ENCODE measurements at regions not wholly inside any gene's neighbourhood (a gene's known extent, or its start where the extent isn't known, plus 50 kb on each side); places are given as distances from the start of the nearest gene placed in this dataset.
"Not testable (repeated sequence)": the region's sequence is repeated elsewhere in the genome, so short reads cannot be mapped to it uniquely, and the experiment has no call there.

DNA sequence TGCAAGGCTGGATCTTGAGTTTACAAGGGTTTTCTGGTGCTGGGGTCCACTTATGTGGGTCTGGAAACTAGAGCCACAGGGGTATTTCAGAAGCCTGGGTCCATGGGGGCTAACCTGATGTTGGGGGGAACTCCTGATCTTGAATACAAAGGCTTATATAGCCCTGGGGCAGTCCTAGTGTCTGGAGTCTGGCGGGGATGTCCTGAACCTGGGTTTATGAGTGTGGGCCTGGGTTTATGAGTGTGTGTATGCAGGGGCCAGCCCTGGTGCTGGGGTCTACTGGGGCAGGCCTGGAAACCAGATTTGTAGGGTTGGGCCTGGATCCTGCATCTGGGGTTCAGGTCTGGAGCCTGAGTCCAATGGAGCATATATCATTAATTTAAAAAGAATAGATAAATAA, 146.5 kb upstream of the C1GALT1 start:
- Histone ChIP-seq H3K36me3 (no peaks in the 10 kb centered on the region), H3K27ac (no peak overlapping the region), H3K4me3 (no peak overlapping the region), H3K9me3 (no peaks in the 10 kb centered on the region), H3K27me3 (no peaks in the 10 kb centered on the region), H3K4me1 (no peaks in the 10 kb centered on the region)
- DNase-seq, result no peak
- intact Hi-C loops (cut with DNase I; ENCODE audit: low total_unique reads), result no loop called here
- no peak for TF ChIP-seq EP300 (IDR thresholded peaks at IDR 0.05)
- TF ChIP-seq, protein P1, sequence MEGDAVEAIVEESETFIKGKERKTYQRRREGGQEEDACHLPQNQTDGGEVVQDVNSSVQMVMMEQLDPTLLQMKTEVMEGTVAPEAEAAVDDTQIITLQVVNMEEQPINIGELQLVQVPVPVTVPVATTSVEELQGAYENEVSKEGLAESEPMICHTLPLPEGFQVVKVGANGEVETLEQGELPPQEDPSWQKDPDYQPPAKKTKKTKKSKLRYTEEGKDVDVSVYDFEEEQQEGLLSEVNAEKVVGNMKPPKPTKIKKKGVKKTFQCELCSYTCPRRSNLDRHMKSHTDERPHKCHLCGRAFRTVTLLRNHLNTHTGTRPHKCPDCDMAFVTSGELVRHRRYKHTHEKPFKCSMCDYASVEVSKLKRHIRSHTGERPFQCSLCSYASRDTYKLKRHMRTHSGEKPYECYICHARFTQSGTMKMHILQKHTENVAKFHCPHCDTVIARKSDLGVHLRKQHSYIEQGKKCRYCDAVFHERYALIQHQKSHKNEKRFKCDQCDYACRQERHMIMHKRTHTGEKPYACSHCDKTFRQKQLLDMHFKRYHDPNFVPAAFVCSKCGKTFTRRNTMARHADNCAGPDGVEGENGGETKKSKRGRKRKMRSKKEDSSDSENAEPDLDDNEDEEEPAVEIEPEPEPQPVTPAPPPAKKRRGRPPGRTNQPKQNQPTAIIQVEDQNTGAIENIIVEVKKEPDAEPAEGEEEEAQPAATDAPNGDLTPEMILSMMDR (IDR thresholded peaks at IDR 0.05), result no peak
- no peak for TF ChIP-seq POLR2AphosphoS5 (IDR thresholded peaks at IDR 0.05)
- no peak for TF ChIP-seq POLR2A (IDR thresholded peaks at IDR 0.05)
- WGBS, 5 donors, result 88 to 100% (median 91%) methylated on average over 1 of the region's 1 CpG

DNA sequence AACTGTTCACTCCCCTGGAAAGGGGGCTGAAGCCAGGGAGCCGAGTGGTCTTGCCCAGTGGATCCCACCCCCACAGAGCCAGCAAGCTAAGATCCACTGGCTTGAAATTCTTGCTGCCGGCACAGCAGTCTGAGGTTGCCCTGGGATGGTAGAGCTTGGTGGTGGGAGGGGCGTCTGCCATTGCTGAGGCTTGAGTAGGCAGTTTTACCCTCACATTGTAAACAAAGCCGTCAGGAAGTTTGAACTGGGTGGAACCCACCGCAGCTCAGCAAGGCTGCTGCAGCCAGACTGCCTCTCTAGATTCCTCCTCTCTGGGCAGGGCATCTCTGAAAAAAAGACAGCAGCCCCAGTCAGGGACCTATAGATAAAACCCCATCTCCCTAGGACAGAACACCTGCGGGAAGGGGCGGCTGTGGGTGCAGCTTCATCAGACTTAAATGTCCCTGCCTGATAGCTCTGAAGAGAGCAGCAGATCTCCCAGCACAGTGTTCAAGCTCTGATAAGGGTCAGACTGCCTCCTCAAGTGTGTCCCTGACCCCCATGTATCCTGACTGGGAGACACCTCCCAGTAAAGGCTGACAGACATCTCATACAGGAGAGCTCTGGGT, 140.0 kb upstream of the C1GALT1 start:
- H3K9me3 ChIP-seq; intact Hi-C loops (cut with DNase I; ENCODE audit: low total_unique reads); H3K27me3 ChIP-seq; H3K27ac ChIP-seq; H3K4me3 ChIP-seq; H3K36me3 ChIP-seq; H3K4me1 ChIP-seq: not testable (repeated sequence)
- 33 to 59% (median 52%) methylated on average over 6 to 7 of the region's 7 CpGs for WGBS, 5 donors
- DNase-seq, result peak in 1 of 2 donors; percentile 31

DNA sequence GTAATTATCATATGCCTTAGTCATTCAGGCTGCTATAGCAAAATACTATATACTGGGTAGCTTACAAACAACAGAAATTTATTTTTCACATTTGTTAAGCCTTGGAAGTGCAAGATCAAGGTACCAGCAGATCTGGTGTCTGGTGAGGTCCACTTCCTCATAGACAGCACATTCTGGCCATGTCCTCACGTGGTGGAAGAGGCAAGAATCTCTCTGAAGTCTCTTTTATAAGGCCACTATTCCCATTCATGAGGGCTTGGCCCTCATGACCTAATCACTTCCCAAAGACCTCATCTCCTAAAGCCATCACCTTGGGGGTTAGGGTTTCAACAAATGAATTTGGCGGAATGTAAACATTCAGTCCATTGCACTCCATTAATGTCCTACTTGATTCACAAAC, 137.5 kb upstream of the C1GALT1 start:
- intact Hi-C loops (cut with DNase I; ENCODE audit: low total_unique reads), result no loop called here
- DNase-seq, result no peak
- Histone ChIP-seq H3K36me3 (no peaks in the 10 kb centered on the region), H3K9me3 (no peaks in the 10 kb centered on the region), H3K4me3 (no peak overlapping the region), H3K27ac (no peak overlapping the region), H3K4me1 (no peaks in the 10 kb centered on the region), H3K27me3 (no peaks in the 10 kb centered on the region)
- TF ChIP-seq, protein P1 (IDR thresholded peaks at IDR 0.05), result no peak
- TF ChIP-seq POLR2A (IDR thresholded peaks at IDR 0.05) (no peak), POLR2AphosphoS5 (IDR thresholded peaks at IDR 0.05) (no peak), EP300 (IDR thresholded peaks at IDR 0.05) (no peak)
- 41 to 71% (median 48%) methylated on average over 2 of the region's 2 CpGs for WGBS, 5 donors

DNA sequence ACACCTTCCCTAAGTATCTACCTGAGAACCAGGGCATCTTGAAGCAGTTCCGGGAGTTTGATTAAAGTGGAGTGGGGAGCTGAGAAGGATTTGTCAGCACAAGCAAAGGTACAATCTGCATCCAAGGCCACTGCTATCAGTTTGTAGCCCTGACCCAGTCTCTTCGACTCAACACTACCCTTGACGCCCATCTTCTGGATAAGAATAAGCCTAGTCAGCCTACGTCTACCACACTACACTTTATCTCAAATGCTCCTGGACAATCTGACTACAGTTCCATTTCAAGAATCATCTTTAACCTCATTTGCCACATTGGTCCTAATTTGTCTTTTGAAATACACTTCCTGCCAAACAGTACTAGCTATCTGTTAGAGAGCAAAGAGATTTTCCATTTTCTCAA, 134.1 kb upstream of the C1GALT1 start:
- H3K4me1 ChIP-seq, result no peaks in the 10 kb centered on the region
- no peak overlapping the region for H3K4me3 ChIP-seq
- WGBS, 5 donors, result 83 to 96% (median 93%) methylated on average over 4 of the region's 4 CpGs
- H3K27ac ChIP-seq, result no peak overlapping the region
- no peak for DNase-seq
- intact Hi-C loops (cut with DNase I; ENCODE audit: low total_unique reads), result no loop called here
- H3K36me3 ChIP-seq, result no peaks in the 10 kb centered on the region
- no peaks in the 10 kb centered on the region for H3K27me3 ChIP-seq
- H3K9me3 ChIP-seq, result no peaks in the 10 kb centered on the region
- TF ChIP-seq POLR2AphosphoS5 (IDR thresholded peaks at IDR 0.05) (no peak), EP300 (IDR thresholded peaks at IDR 0.05) (no peak), POLR2A (IDR thresholded peaks at IDR 0.05) (no peak)
- TF ChIP-seq, protein P1 (IDR thresholded peaks at IDR 0.05), result no peak

DNA sequence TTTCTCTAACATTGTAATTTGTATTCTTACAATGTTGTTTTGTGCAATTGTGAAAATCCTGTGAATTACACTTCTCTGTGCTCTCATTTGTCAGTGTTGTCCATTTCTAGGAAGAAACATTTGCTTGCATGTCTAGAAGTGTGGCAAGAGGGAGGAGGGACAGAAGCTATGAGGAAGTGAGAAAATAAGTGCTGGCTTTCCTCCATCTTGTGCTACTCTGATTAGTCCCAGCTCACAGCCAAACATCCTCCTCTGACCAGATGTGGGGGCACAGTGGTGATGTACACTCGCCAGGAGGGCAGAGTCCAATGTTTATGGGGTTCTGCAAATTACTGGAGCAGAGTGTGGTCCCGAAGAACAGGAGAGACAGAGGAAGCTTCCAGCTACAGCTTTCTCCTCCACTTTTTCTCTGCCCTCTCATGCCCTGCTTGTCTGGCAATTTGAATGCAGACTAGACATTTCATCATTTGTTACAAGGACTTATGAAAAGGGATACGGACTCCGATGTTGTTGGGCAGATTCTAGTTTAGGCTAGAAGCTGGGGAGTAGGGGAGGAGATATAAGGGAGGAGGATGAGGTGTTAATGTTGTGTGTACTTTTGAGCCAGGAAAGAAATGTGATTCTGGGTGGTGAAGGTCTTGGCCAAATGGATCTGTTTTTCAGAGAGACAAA, 131.0 kb upstream of the C1GALT1 start:
- peak in 1 of 2 donors; percentile 20 for DNase-seq
- no peaks in the 10 kb centered on the region for H3K36me3 ChIP-seq
- TF ChIP-seq, protein P1 (IDR thresholded peaks at IDR 0.05), result no peak
- no peak for TF ChIP-seq EP300 (IDR thresholded peaks at IDR 0.05)
- TF ChIP-seq POLR2A (IDR thresholded peaks at IDR 0.05), result no peak
- TF ChIP-seq POLR2AphosphoS5 (IDR thresholded peaks at IDR 0.05), result no peak
- no peaks in the 10 kb centered on the region for H3K9me3 ChIP-seq
- no peaks in the 10 kb centered on the region for H3K27me3 ChIP-seq
- intact Hi-C loops (cut with DNase I; ENCODE audit: low total_unique reads), result no loop called here
- 56 to 62% (median 58%) methylated on average over 4 of the region's 4 CpGs for WGBS, 5 donors
- H3K27ac ChIP-seq, result no peak overlapping the region
- H3K4me1 ChIP-seq, result no peaks in the 10 kb centered on the region
- no peak overlapping the region for H3K4me3 ChIP-seq
